ENCODE measurements at regions not wholly inside any gene's neighbourhood (a gene's known extent, or its start where the extent isn't known, plus 50 kb on each side); places are given as distances from the start of the nearest gene placed in this dataset.
"Not testable (repeated sequence)": the region's sequence is repeated elsewhere in the genome, so short reads cannot be mapped to it uniquely, and the experiment has no call there.

DNA sequence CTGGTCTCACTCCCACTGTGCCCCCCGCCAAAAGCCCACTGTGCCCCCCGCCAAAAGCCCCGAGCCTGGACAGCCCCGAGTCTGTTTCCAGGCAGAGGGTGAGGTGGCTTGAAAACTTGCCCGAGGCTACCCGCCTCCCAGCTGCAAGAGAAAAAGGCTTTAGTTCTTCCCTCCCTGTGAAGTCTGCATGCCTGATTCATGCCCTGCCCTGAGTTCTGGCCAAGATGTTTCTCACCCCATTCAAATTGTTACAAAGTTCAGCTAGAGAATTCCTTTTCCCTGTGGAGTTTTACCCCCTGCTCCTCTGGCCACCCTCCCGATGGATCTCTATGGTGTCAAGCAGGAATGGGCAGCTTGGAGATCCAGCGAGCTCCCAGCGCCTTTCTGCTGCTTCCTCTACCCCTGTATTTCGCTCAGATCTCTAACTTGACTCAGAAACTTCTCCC, 298.8 kb upstream of the MAP3K7 start:
- no peak for DNase-seq

DNA sequence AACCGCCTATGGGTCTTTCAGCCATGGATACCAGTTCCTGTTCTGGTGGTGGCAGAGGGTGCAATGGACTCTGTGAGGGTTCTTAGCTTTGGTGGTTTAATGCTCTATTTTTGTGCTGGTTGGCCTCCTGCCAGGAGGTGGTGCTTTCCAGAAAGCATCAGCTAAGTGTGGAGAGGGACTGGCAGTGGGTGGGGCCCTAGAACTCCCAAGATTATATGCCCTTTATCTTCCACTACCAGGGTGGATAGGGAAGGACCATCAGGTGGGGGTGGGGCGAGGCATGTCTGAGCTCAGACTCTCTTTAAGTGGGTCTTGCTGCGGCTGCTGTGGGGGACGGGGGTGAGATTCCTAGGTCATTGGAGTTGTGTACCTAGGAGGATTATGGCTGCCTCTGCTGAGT, 298.3 kb upstream of the MAP3K7 start:
- DNase-seq = not testable (repeated sequence)

DNA sequence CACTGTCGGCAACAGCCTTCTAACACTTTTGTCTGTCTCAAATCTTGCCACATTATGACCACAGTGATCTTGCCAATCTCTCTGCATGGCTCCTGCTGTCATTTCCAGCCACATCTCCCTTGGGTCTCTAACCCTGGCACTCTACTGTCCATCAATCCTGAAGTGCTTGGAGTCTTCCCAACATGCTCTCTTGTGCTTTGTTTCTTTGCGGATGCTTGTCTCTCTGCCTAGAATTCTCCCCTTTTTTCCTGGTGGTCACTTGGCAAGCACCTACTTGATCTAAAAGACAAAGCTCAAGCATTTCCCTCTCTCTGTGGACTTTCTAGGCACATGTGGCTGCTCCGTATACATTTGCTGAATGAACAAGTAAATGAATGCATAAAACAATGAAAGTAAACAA, 290.7 kb upstream of the MAP3K7 start:
- no peak for DNase-seq

DNA sequence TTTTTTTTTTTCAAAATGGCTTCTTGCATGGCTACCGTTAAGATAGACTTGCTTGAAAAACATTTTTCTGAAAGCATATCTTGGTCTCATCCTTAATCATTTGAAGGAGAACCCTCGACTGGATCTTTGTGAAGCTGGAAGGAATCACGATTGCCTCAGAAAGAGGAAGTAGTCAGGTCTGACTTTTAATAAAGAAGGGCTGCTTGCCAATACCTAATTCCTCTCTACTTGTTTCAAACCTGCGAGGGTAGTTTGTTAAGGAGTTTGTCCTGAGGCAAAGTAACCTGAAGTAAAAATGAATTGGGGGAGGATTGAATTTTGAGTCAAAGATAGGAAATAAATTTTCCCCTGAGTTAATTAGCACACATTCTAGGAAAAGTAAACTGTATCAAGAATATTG, 288.1 kb upstream of the MAP3K7 start:
- DNase-seq = no peak

DNA sequence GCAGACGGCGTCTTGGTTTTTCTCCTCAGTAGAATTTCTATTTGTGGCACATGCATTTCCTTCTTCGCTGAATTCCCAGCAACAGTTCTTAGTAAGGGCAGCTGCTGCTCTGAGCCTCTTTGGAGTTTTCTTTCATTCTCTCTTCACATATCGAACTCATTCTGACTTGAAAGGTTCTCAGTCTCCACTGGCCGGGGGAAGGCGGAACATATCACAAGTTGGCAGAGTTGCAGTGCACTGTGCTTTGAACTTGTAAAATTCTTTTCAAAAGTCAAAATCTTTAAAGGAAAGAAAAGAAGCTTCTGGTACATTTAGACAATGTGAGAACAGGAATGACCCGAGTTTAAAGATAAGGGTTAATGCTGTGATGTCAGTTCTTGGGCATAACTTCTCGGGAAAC, 286.1 kb upstream of the MAP3K7 start:
- no peak for DNase-seq

DNA sequence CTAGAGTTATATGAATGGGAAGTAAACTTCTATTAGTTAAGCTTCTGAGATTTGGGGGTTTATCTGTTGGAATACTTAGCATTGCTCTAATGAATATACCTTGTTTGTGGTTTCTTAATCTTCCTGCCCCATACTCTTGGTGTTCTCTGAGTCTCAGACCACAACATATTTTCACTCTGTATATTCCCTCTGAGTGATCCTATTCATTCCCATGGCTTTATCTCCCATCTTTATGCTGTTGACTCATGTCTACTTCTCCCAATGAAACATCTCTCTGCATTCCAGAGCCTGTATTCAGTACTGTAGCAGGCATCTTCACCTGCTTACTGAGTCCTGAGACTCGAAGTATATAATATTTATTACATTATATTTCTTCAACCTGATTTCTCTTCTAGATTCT, 283.7 kb upstream of the MAP3K7 start:
- DNase-seq = no peak

DNA sequence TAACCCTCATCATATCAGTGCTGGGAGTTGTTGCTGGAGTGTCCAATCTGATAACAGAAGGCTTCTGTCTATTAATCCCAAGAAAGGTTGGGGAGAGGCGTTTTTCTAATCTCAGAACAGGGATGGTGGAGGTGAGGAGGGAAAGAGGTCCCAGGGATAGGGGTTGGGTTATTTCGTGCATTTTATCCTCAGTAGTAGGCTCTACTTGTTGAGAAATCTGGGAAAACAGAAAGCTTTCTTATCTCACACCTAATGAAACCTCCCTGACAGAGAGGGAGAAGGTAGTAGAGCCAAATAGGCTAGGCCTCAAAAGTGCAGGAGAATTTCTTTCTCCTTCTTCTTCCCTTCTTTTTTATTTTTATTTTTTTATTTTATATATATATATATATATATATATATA, 281.8 kb upstream of the MAP3K7 start:
- no peak for DNase-seq

DNA sequence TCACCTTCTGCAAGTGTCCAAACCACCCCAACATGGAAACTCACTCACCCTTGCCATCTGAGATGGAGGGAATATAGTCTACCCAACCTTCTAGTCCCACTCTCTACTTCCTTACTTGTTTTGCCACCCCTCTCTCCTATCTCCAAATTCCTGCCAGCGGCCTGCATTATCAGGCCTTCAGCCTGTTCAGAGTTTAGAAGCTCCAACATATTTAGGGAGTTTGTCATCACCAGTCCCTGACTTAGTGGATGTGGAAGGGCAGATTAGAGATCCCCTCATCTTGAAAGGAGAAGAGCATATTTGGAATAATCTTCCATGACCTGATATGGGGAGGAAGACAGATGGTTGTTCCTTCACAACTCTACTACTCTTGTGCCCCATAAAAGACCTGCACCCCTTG, 281.4 kb upstream of the MAP3K7 start:
- no peak for DNase-seq

DNA sequence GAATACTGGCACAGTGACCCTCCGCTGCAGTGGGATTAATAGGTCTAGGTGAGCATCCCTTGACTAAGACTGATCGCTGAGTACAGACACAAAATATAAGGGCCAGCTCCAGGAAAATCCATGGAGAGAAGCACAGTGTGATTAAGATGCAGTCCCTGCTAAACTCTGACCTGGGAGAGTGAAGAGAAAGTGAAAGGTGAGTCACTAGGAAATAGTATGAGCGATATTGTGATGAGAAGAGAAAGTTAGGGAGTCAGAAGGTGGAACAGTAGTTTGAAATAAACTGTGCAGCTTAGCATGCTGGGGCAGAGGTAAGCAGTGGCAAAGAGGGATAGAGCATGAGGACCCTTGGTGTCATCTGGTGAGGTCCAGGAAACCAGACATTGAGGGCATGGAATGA, 278.6 kb upstream of the MAP3K7 start:
- no peak for DNase-seq

DNA sequence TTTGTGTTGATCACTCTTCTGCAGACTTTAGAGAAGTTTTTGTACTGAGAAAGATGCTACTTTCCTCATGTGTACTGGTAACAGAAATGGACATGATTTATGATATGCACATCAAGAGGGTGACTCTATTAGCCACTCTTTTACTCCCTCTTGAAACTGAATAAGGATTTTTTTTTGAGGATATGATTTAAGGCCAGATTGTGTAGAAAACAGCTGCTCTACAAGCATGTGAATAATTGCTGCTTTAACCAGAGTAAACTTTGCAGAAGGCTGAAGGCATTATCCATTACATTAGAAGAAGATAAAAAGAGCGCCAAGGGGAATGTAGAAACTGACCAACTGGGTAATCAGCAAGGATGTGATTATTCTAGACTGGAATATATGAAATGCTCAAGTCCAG, 276.2 kb upstream of the MAP3K7 start:
- no peak for DNase-seq

DNA sequence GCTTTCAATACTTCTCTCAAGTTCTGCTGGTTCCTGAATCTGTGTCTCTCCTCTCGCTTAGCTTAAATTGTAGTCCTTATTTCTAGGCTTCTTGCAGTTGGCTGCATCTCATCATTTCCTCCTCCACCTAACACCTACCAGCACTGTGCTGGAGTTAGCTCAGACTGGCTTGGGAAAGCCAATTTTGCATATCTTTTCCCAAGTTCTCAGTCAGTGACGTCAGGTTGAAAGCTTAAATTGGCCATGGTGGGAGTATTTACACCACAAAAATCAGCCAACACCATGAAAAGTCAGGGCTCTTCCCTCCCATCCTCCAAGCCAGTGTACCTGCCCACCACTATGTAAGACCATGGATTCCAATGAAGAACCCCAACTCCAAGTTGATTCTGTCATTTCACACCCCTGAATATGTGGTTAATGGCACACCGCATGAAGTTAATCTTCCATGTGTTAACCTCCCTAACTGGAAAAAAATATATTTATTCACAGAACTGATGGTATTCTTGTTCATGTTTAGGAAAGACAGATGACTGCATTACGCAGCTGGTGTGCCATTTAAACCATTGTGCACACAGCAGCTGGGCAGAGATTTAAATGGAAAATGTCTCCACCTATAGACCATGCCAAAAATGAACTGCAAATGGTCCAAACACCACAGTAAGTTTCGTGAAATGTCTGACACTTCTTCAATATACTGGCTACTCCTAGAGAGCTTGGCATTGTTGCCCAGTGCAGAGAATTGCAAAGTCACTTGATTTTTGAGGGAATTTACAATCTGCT, 274.1 kb upstream of the MAP3K7 start:
- DNase-seq = no peak

DNA sequence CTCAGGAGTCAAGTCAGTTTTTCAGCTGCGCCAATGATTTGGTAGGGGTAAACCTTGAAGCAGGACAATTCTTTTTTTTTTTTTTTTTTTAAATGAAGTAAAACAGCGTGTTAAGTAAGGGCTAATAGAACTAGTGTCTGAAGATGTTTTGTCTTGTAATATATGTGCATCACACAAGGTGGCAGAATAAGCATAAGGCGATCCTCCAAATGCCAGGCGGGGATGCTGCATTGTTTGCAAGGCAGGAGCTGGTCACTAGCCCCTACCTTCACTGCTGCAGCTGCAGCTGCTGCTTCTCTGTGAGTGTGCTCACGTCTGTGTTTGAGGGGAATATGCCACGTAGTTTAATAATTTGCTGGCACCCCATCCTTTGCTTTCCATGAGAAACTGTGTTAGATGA, 272.7 kb upstream of the MAP3K7 start:
- DNase-seq = peak; percentile 24

DNA sequence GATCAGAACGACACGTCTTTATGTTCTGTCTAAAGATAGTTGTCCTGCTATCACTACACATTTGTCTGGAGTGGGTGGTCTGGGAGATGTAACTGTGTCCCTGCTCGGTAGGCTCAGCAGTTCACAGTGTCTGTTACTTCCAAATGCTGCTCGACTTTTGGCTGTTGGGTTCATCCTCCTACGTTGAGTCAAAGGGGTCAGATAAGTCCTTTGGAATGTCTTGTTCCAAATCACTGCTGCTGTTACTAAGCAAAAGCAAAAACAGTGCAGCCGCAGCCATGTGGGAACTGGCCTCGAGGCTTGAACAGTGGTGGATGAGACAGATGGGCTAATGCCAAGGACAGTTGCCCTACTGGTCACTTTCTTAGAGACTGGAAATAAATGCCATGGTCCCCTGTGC, 272.2 kb upstream of the MAP3K7 start:
- DNase-seq = no peak

DNA sequence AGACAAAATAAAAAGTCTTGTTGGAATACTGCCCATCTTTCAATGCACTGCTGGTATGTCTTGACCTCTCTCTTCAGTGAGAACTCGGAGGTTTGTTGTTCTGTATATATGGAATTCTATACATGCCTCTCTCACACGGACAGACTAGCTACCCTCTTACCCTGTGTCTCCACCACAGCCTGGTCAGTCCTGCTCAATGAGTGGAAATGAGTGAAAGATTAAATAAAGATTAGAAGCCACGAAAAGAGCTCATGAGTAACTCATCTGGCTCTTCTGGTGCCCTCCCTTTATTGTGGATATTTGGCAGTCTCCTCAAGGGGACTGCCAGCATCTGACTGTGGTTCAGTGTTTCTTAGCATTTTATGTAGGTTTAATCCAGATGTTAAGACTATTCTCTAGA, 262.8 kb upstream of the MAP3K7 start:
- no peak for DNase-seq

DNA sequence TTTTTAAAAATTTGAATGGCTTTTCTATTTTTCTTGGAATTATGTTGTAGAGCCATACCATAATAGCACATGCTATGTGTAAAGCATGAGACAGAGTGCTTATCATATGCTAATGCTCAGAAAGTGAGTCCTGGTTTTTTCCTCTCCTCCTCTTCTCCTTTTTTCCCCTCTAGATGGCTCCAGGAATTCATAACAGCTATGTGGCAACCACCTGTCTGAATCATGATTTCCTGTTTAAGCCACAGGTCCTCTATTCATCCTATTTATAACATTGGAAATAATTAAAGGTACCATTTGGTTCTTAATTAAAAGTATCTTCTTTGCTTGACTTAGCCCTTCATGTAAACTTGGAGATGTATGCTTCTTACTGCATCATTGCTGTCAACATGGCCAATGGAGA, 260.0 kb upstream of the MAP3K7 start:
- DNase-seq = no peak

DNA sequence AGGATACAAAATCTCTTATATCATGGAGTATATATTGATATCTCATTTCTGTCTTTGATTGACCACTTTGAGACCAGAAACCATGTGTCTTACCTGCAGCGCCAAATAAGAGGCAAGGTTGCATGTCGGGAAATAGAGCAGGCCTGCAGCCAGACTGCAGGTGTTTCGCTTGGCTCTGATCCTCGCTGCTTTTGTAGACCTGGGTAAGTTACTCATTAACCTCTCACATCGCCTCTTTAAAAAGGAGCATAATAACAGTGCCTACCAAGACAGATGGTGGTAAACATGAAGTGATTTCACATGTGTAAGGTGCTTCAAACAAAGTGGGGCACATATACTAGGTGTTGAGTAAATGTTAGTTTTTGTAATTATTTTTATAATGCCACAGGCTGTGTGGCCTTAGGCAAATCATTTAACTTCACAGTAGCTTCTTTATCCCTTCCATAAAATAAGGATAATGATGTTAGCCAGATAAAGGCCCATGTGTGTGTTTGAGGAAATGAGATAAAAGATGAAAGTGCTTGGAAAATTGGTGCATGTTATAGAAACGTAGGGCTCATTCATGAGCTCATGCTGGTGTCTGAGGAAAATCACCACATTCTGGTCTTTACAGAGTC, 248.8 kb upstream of the MAP3K7 start:
- no peak for DNase-seq

DNA sequence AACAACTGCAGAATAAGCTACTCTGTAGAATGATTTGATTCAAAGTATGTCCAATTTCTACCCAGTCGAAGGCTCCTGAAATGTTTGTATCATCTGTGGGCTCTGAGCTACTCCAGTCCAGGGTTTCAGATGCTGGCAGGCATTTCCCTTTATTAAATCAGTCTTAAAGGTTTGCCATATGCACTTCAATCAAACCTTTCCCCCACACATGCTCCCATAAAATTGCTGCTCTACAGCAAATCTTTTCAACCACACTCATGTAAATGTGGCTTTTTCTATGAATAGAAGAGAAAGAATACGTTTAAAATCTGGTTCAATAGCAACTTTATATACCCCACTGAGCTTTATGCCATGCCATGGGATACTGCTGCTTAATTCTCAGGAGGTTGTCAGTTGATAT, 242.4 kb upstream of the MAP3K7 start:
- DNase-seq = no peak

DNA sequence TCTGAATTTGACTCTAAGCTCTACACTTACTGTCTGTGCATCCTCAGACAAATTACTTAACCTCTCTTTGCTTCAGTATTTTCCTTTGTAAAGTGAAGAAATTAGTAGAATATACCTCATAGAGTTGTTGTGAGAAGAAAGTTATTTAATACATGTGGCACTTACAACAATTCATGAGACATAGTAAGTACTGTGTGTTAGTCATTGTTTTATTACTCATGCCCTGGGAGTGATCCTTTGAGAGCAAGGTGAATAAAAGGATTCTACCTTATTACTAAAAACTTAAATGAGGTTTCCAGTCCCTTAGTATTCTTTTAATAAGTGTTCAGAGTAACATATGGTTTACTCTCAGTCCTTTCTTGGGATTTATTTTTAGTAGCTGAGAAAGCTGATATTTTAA, 233.6 kb upstream of the MAP3K7 start:
- DNase-seq = no peak

DNA sequence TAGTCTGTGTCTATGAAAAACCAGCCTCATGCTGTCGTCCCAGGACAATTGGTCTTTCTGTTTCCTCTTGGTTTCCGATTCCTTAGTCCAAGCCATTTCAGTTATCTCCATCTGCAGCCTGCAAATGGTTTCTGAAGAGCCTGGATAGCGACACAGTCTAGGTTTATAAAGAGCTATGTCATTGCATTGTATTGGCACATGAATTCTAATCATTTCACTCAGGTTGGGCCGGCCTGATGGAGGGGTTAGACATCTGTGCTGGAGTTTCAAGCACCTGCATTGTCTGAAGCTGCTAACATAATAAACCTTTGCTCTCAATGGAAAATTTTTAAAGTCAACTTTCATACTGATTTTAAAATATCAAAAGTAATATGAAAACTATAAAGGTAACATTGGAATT, 232.6 kb upstream of the MAP3K7 start:
- no peak for DNase-seq

DNA sequence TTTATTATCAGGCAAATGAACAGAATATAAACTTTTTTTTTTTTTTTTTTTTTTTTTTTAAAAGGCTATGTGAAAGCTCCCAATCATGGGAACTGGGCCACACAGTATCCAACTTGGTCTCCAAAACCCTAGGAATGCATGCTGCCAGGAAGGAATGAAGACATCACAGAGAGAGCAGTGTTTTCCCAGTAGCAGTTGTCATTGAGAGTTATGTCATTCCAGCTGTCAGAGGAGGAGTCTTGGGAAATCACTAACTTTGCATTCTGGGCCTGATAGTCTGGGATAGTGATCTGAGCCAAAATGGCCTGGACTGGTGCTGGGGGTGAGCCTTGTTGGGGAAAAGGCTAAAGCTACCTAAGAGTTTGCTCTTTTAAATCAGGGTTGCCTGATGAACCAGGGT, 231.3 kb upstream of the MAP3K7 start:
- no peak for DNase-seq

DNA sequence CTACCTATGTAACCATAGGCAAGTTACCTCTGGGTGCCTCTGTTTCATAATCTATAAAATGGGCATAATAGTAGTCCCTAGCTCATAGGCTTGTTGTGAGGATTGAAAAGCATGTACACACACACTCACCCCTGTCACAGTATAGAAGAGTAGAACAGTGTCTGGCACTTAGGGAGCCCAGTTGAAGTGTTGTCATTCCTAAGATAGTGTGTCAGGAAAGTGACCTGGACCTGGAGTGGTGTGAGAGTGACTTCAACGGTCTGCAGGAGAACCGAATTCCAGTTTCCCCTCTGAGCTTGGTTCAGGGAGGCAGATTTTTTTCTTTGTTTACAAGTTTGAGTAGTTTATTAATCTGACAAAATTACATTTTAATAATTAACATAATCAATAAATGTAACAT, 229.9 kb upstream of the MAP3K7 start:
- DNase-seq = no peak

DNA sequence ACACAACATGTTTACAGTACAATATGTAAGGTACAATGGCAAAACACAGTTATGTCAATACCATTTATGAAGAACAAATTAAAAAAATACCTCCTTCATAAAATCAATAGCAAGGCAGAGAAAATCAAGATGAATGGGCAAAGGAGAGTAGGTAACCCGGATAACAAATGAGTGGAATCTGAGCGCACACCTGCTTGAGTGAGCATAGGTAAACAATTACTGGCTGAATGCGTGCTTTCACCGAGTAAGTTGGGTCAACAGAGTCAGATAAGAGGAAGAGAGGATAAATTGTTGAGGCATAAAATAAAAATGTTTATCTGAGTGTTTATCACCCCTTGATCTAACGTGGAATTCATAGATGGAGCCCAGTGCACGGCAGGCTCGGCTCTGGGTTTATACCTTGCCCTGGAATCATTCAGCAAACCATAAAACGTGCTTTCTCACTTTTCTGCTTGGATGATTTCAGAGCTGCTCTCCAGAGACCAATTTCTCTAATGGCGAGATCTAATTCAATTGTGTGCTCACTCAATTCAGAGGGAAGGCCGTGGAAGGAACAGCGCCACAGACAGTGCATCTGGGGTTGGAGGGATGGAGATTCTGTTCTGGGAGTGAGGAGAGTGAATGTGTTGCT, 224.8 kb upstream of the MAP3K7 start:
- DNase-seq = no peak

DNA sequence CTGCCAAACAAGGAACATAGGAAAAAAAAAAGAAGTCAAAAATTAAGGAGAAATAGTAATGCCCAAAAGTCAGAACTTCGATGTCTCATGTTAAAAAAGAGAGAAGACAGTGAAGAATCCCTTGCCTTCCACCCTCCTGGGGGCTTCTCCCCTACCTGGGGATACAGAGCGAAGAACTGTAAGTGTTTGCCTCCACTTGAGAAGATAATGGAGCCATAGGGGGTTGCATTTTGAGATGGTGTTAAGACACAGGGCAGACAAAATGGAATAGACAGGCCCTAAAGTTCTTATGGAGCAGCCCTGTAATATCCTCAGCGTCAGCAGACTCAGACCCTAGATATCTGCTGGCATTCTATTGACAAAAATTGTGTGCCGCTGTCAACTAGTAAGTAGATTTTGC, 222.2 kb upstream of the MAP3K7 start:
- no peak for DNase-seq

All from GDM1 (cell line).